HL-60 (cell line): ENCODE measurements at regions not wholly inside any gene's neighbourhood (a gene's known extent, or its start where the extent isn't known, plus 50 kb on each side); places are given as distances from the start of the nearest gene placed in this dataset.

Source experiments
- CTCF ChIP-seq: IDR thresholded peaks from one replicate; pipeline ENCODE4 v1.5.1; 2011; ENCODE audit warnings: low read length, control low read depth, inconsistent platforms; ENCODE audit not compliant: insufficient read depth
- GABPA ChIP-seq: IDR thresholded peaks from 2 replicates; pipeline ENCODE4 v1.6.1; 2012; ENCODE audit warnings: low read depth
- POLR2AphosphoS5 ChIP-seq: IDR thresholded peaks from 2 replicates; pipeline ENCODE4 v1.6.1; 2012; ENCODE audit warnings: low read depth

GRCh38 chr9:107389617-107390071, 99.9 kb downstream of the KLF4 start:
- TF ChIP-seq CTCF (no peak), POLR2AphosphoS5 (no peak), GABPA (no peak)
